ENCODE measurements at regions not wholly inside any gene's neighbourhood (a gene's known extent, or its start where the extent isn't known, plus 50 kb on each side); places are given as distances from the start of the nearest gene placed in this dataset.
"Not testable (repeated sequence)": the region's sequence is repeated elsewhere in the genome, so short reads cannot be mapped to it uniquely, and the experiment has no call there.

DNA sequence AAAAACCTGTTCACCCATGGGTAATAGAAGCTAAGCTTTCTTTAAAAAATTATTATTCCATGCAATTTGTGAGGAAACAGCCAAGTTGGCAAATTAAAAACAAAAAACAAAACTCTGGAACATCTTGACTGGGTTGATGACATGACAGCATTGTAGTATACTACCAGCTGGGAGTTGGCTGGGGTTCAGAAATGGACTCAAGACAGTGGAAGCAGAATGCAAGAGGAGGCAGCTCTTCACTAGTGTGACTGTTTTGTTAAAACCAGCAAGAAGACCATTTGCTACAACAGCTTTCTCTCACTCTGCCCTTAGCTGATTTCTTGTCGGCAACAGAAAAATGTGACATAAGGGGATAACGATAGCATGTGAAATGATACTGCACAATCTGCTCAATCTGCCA lies 1298.9 kb upstream of the ADGRL4 start:
- Histone ChIP-seq H3K4me2 (ENCODE audit: low read depth, low read length) (no peak overlapping the region), H2AFZ (ENCODE audit: low read length) (no peak overlapping the region), H3K79me2 (ENCODE audit: insufficient read depth, low read length) (no peaks in the 10 kb centered on the region), H3K9ac (ENCODE audit: insufficient read depth, low read depth, low read length) (no peak overlapping the region), H3K36me3 (replicated peaks in 1 of 2; ENCODE audit: control insufficient read depth in 1 of 2, insufficient read depth in 2 of 2, low read length in 2 of 2) (no peaks in the 10 kb centered on the region), H3K27ac (ENCODE audit: extremely low read length, insufficient read depth, low read length) (no peak overlapping the region), H4K20me1 (ENCODE audit: insufficient read depth, low read length) (no peaks in the 10 kb centered on the region), H3K9me3 (ENCODE audit: low read length) (peaks cover 81% of the 10 kb centered on the region), H3K4me3 (replicated peaks in 1 of 3; ENCODE audit: insufficient read depth in 1 of 3, low read depth in 2 of 3, low read length in 3 of 3) (no peak overlapping the region), H3K27me3 (ENCODE audit: control insufficient read depth in 1 of 2, insufficient read depth in 2 of 2, low read length in 2 of 2) (no peaks in the 10 kb centered on the region), H3K4me1 (ENCODE audit: insufficient read depth, low read length) (no peaks in the 10 kb centered on the region)
- no peak for DNase-seq (ENCODE audit: low spot score)
- no peak for FAIRE-seq
- intact Hi-C loops (cut with micrococcal nuclease; ENCODE audit: unreplicated experiment) (no loop called here), in situ Hi-C loops (cut with HindIII; ENCODE audit: extremely low pct_ligation_motif_present, low pct_unique_long_range_greater_than_20kb) (no loop called here)
- no peak for TF ChIP-seq ZNF616 (CRISPR knock-in tag; IDR thresholded peaks at IDR 0.05; ENCODE audit: low read depth)
- no peak for TF ChIP-seq ZNF234 (CRISPR knock-in tag; conservative IDR thresholded peaks at IDR 0.05)
- TF ChIP-seq ZNF432 (CRISPR knock-in tag; IDR thresholded peaks at IDR 0.05; ENCODE audit: borderline replicate concordance): no peak
- ATAC-seq: no peak
- CTCF ChIA-PET (ENCODE audit: low intra/inter-chr PET ratio, low total read pairs): no interaction called here
- BruUV-seq (replicated peaks): no TSS peak
- 56% methylated on average over 2 of the region's 2 CpGs for WGBS (ENCODE audit: low lambda C conversion rate)
- POLR2A ChIA-PET: no interaction called here

DNA sequence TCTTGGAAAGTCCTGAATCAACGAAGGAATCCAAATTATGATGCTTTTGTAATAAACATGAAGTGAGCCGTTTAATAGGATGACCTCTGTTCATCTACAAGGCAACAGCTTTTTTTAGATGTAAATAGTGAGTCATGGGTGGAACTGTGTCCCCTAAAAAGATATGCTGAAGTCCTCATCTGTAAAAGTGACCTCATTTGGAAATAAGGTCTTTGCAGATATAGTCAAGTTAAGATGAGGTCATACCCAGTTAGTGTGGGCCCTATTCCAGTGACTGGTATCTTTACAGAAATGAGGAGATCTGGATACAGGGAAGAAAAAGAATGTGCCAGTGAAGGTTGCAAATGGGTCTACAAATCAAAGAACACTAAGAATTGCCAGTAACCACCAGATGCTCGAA lies 1287.3 kb upstream of the ADGRL4 start:
- in situ Hi-C loops (cut with HindIII; ENCODE audit: extremely low pct_ligation_motif_present, low pct_unique_long_range_greater_than_20kb) (no loop called here), intact Hi-C loops (cut with micrococcal nuclease; ENCODE audit: unreplicated experiment) (no loop called here)
- Histone ChIP-seq H3K9ac (ENCODE audit: insufficient read depth, low read depth, low read length) (no peak overlapping the region), H3K27ac (ENCODE audit: extremely low read length, insufficient read depth, low read length) (no peak overlapping the region), H3K79me2 (ENCODE audit: insufficient read depth, low read length) (no peaks in the 10 kb centered on the region), H2AFZ (ENCODE audit: low read length) (no peak overlapping the region), H3K36me3 (replicated peaks in 1 of 2; ENCODE audit: control insufficient read depth in 1 of 2, insufficient read depth in 2 of 2, low read length in 2 of 2) (no peaks in the 10 kb centered on the region), H3K4me1 (ENCODE audit: insufficient read depth, low read length) (no peaks in the 10 kb centered on the region), H3K4me3 (replicated peaks in 1 of 3; ENCODE audit: insufficient read depth in 1 of 3, low read depth in 2 of 3, low read length in 3 of 3) (no peak overlapping the region), H3K9me3 (ENCODE audit: low read length) (peaks cover 80% of the 10 kb centered on the region), H3K4me2 (ENCODE audit: low read depth, low read length) (no peak overlapping the region), H4K20me1 (ENCODE audit: insufficient read depth, low read length) (no peaks in the 10 kb centered on the region), H3K27me3 (ENCODE audit: control insufficient read depth in 1 of 2, insufficient read depth in 2 of 2, low read length in 2 of 2) (no peaks in the 10 kb centered on the region)
- ChIA-PET CTCF (ENCODE audit: low intra/inter-chr PET ratio, low total read pairs) (no interaction called here), POLR2A (no interaction called here)
- DNase-seq (ENCODE audit: low spot score): no peak
- 2% methylated on average over 3 of the region's 3 CpGs for WGBS (ENCODE audit: low lambda C conversion rate)
- no peak for FAIRE-seq
- no peak for ATAC-seq
- no peak for TF ChIP-seq CCAR2 (optimal IDR thresholded peaks at IDR 0.05; ENCODE audit: low read depth, low read length)
- TF ChIP-seq NR3C1 (CRISPR knock-in tag; IDR thresholded peaks at IDR 0.05): no peak
- TF ChIP-seq BRD4 (CRISPR knock-in tag; IDR thresholded peaks at IDR 0.05): no peak
- TF ChIP-seq, protein P1, sequence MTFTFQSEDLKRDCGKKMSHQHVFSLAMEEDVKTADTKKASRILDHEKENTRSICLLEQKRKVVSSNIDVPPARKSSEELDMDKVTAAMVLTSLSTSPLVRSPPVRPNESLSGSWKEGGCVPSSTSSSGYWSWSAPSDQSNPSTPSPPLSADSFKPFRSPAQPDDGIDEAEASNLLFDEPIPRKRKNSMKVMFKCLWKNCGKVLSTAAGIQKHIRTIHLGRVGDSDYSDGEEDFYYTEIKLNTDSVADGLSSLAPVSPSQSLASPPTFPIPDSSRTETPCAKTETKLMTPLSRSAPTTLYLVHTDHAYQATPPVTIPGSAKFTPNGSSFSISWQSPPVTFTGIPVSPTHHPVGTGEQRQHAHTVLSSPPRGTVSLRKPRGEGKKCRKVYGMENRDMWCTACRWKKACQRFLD (CRISPR knock-in tag; IDR thresholded peaks at IDR 0.05; ENCODE audit: borderline replicate concordance): no peak
- peak; percentile 61 for TF ChIP-seq ATF7 (IDR thresholded peaks at IDR 0.05)
- no peak for TF ChIP-seq ATF7 (CRISPR knock-in tag; IDR thresholded peaks at IDR 0.05)
- no peak for TF ChIP-seq SSRP1 (CRISPR knock-in tag; IDR thresholded peaks at IDR 0.05)
- BruUV-seq (replicated peaks): no TSS peak

GRCh38 chr1:80288750-80289149 lies 1282.2 kb upstream of the ADGRL4 start:
- ATAC-seq; in situ Hi-C loops (cut with HindIII; ENCODE audit: extremely low pct_ligation_motif_present, low pct_unique_long_range_greater_than_20kb); POLR2A ChIA-PET; FAIRE-seq; DNase-seq (ENCODE audit: low spot score); H2AFZ ChIP-seq (ENCODE audit: low read length); CTCF ChIA-PET (ENCODE audit: low intra/inter-chr PET ratio, low total read pairs); H4K20me1 ChIP-seq (ENCODE audit: insufficient read depth, low read length); H3K4me1 ChIP-seq (ENCODE audit: insufficient read depth, low read length); H3K4me2 ChIP-seq (ENCODE audit: low read depth, low read length); H3K36me3 ChIP-seq (replicated peaks in 1 of 2; ENCODE audit: control insufficient read depth in 1 of 2, insufficient read depth in 2 of 2, low read length in 2 of 2); H3K79me2 ChIP-seq (ENCODE audit: insufficient read depth, low read length); H3K27ac ChIP-seq (ENCODE audit: extremely low read length, insufficient read depth, low read length); BruUV-seq (replicated peaks); intact Hi-C loops (cut with micrococcal nuclease; ENCODE audit: unreplicated experiment); H3K9ac ChIP-seq (ENCODE audit: insufficient read depth, low read depth, low read length); H3K4me3 ChIP-seq (replicated peaks in 1 of 3; ENCODE audit: insufficient read depth in 1 of 3, low read depth in 2 of 3, low read length in 3 of 3); H3K27me3 ChIP-seq (ENCODE audit: control insufficient read depth in 1 of 2, insufficient read depth in 2 of 2, low read length in 2 of 2): not testable (repeated sequence)
- H3K9me3 ChIP-seq (ENCODE audit: low read length): peaks cover 58% of the 10 kb centered on the region
- WGBS (ENCODE audit: low lambda C conversion rate): 5% methylated on average over 3 of the region's 3 CpGs

All from HepG2 (cell line).